ENCODE measurements at regions not wholly inside any gene's neighbourhood (a gene's known extent, or its start where the extent isn't known, plus 50 kb on each side); places are given as distances from the start of the nearest gene placed in this dataset.

DNA sequence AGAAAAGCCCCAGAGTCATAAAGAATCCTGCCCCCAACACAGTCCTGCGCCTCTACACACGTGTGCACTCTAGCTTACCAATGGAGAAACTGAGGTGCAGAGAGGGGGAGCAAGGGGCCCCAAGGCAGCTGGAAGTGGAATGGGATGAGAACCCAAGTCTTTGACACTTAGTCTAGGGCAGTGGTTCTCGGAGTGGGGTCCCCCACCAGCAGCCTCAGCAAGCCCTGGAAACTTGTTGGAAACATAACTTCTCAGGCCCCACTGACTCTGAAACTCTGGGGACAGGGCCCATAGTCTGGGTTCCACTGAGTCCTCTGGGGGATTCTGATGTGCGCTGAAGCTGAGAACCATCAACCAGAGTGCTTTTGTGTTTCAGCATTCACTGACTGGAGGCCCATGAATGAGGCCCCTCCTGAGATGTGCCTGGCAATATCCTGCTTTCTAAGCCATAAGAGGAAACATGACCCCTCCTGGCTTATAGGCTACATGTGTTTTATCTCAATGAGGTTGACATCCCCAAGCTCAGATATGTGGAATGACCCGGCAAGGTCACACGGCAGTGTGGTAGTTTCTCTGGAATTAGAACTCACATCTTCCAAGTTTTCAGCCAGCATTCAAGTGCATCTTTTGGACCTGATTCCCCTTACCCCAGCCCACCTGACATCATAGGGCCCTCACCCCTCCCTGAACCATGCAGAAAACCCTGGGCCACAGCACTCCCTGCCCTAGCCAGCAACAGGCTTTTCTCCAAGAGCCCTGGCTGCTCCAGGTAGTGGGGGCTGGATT is 147.3 kb upstream of the PCBD1 start:
- intact Hi-C loops (cut with micrococcal nuclease) (no loop called here), in situ Hi-C loops (cut with MboI) (no loop called here)
- Histone ChIP-seq H3K4me2 (ENCODE audit: insufficient read depth, low read length) (no peak overlapping the region), H3K4me3 (no peak overlapping the region), H2AFZ (ENCODE audit: low read depth, low read length) (no peak overlapping the region), H3K27me3 (ENCODE audit: control insufficient read depth in 2 of 2, insufficient read depth in 2 of 2, low read length in 2 of 2) (peaks cover 0 to 54% of the 10 kb centered on the region in 2 experiments; a peak in 3 of 5 replicates), H3K79me2 (ENCODE audit: control insufficient read depth, insufficient read depth, low read length) (no peaks in the 10 kb centered on the region), H4K20me1 (replicated peaks; ENCODE audit: control insufficient read depth, insufficient read depth, low read length) (peaks cover 3% of the 10 kb centered on the region; the same call in 1 of the 2 replicates), H3K4me1 (replicated peaks in 1 of 2; ENCODE audit: control insufficient read depth in 2 of 2, insufficient read depth in 2 of 2, low read length in 2 of 2) (peaks cover 0 to 3% of the 10 kb centered on the region in 2 experiments; a peak in 3 of 5 replicates), H3K9ac (ENCODE audit: insufficient read depth in 1 of 2, low read depth in 2 of 2, low read length in 2 of 2) (no peak overlapping the region), H3K9me1 (ENCODE audit: control insufficient read depth, insufficient read depth, low read length) (no peaks in the 10 kb centered on the region), H3K9me3 (replicated peaks; ENCODE audit: control insufficient read depth, insufficient read depth, low read depth, low read length) (no peaks in the 10 kb centered on the region), H3K27ac (ENCODE audit: extremely low read depth, low read depth, low read length) (no peak overlapping the region), H3K36me3 (ENCODE audit: control insufficient read depth, insufficient read depth, low read length) (no peaks in the 10 kb centered on the region)
- ChIA-PET CTCF (ENCODE audit: low intra/inter-chr PET ratio) (no interaction called here), POLR2A (interaction anchor here (0.6 to 1.1 kb wide), 3 partner anchors 9 to 440 kb away, joined by 3 to 5 read pairs (median 4); no protein-coding TSS in a partner anchor)
- DNase-seq (ENCODE audit: extremely low read depth in 1 of 4, low spot score in 3 of 4) (no peak), FAIRE-seq (no peak), ATAC-seq (no peak)
- no TSS peak for BruUV-seq (replicated peaks)
- TF ChIP-seq ESRRA (IDR thresholded peaks at IDR 0.05; ENCODE audit: borderline replicate concordance, low read depth) (peak; percentile 29; the same call in 1 of the 2 replicates), NR2C1 (IDR thresholded peaks at IDR 0.05) (no peak), NR2C1 (tag; IDR thresholded peaks at IDR 0.05) (no peak)
- 2% methylated on average over 6 of the region's 6 CpGs for WGBS (ENCODE audit: insufficient coverage, low coverage, missing lambda C conversion rate)

- no peaks in the 10 kb centered on the region for H3K36me3 ChIP-seq (ENCODE audit: control insufficient read depth, insufficient read depth, low read length)
- no peak overlapping the region for H3K9ac ChIP-seq (ENCODE audit: insufficient read depth in 1 of 2, low read depth in 2 of 2, low read length in 2 of 2)
- BruUV-seq (replicated peaks), result no TSS peak
- H3K9me3 ChIP-seq (replicated peaks; ENCODE audit: control insufficient read depth, insufficient read depth, low read depth, low read length), result no peaks in the 10 kb centered on the region
- WGBS (ENCODE audit: insufficient coverage, low coverage, missing lambda C conversion rate), result 8% methylated on average over 8 of the region's 8 CpGs
- no peak overlapping the region for H2AFZ ChIP-seq (ENCODE audit: low read depth, low read length)
- no peak overlapping the region for H3K27ac ChIP-seq (ENCODE audit: extremely low read depth, low read depth, low read length)
- H3K4me2 ChIP-seq (ENCODE audit: insufficient read depth, low read length), result no peak overlapping the region
- no peaks in the 10 kb centered on the region for H3K79me2 ChIP-seq (ENCODE audit: control insufficient read depth, insufficient read depth, low read length)
- no peak for FAIRE-seq
- ChIA-PET CTCF (ENCODE audit: low intra/inter-chr PET ratio) (no interaction called here), POLR2A (interaction anchor here (1.1 kb wide), 1 partner anchor 26 kb away, joined by 3 read pairs; no protein-coding TSS in a partner anchor)
- in situ Hi-C loops (cut with MboI) (no loop called here), intact Hi-C loops (cut with micrococcal nuclease) (no loop called here)
- H3K4me1 ChIP-seq (replicated peaks in 1 of 2; ENCODE audit: control insufficient read depth in 2 of 2, insufficient read depth in 2 of 2, low read length in 2 of 2), result peaks cover 0 to 3% of the 10 kb centered on the region in 2 experiments; a peak in 3 of 5 replicates
- ATAC-seq, result no peak
- peaks cover 3% of the 10 kb centered on the region; the same call in 1 of the 2 replicates for H4K20me1 ChIP-seq (replicated peaks; ENCODE audit: control insufficient read depth, insufficient read depth, low read length)
- H3K4me3 ChIP-seq, result no peak overlapping the region
- H3K9me1 ChIP-seq (ENCODE audit: control insufficient read depth, insufficient read depth, low read length), result no peaks in the 10 kb centered on the region
- no peak for DNase-seq (ENCODE audit: extremely low read depth in 1 of 4, low spot score in 3 of 4)
- peaks cover 4 to 54% of the 10 kb centered on the region in 2 experiments; a peak in 4 of 5 replicates for H3K27me3 ChIP-seq (ENCODE audit: control insufficient read depth in 2 of 2, insufficient read depth in 2 of 2, low read length in 2 of 2)
- TF ChIP-seq GABPA (tag; conservative IDR thresholded peaks at IDR 0.05; ENCODE audit: low read depth) (no peak), SOX6 (IDR thresholded peaks at IDR 0.05) (no peak), ARNT (IDR thresholded peaks at IDR 0.05) (no peak), KLF10 (CRISPR knock-in tag; IDR thresholded peaks at IDR 0.05) (no peak), DNMT1 (IDR thresholded peaks at IDR 0.05) (no peak), SAFB2 (IDR thresholded peaks at IDR 0.05; ENCODE audit: borderline replicate concordance, low read depth, low read length, severe bottlenecking) (no peak), CSDE1 (IDR thresholded peaks at IDR 0.05) (no peak), SRSF3 (IDR thresholded peaks at IDR 0.05; ENCODE audit: insufficient read depth, low read length) (no peak), TBP (optimal IDR thresholded peaks at IDR 0.05; ENCODE audit: low read depth, low read length) (no peak), ZNF274 (IDR thresholded peaks at IDR 0.05; ENCODE audit: borderline replicate concordance, low read depth, low read length) (no peak), SMAD4 (CRISPR knock-in tag; conservative IDR thresholded peaks at IDR 0.05) (no peak)
Observed at GRCh38 chr10:71036297-71036966, 148.1 kb upstream of the PCBD1 start.

Measured in K562 (cell line).